ENCODE measurements at regions not wholly inside any gene's neighbourhood (a gene's known extent, or its start where the extent isn't known, plus 50 kb on each side); places are given as distances from the start of the nearest gene placed in this dataset.

- CTCF ChIA-PET = interaction anchor here (0.5 to 6.3 kb wide), 33 partner anchors 10 to 1607 kb away, joined by 3 to 80 read pairs (median 3); no protein-coding TSS in a partner anchor
- Histone ChIP-seq H3K4me3 (ENCODE audit: low read depth, low read length) (no peak overlapping the region), H3K4me1 (ENCODE audit: control insufficient read depth, insufficient read depth, low read length) (no peaks in the 10 kb centered on the region), H3K9me3 (ENCODE audit: control insufficient read depth, insufficient read depth, low read depth, low read length) (no peaks in the 10 kb centered on the region), H3K36me3 (ENCODE audit: control insufficient read depth in 2 of 2, insufficient read depth in 1 of 2, low read length in 2 of 2) (no peaks in the 10 kb centered on the region), H3K27ac (ENCODE audit: extremely low read depth, low read depth, low read length) (no peak overlapping the region)
- TF ChIP-seq ZNF354C (tag by site-specific recombination; IDR thresholded peaks at IDR 0.05; ENCODE audit: borderline replicate concordance, low read depth) = no peak
- TF ChIP-seq ZNF530 (tag by site-specific recombination; IDR thresholded peaks at IDR 0.05; ENCODE audit: low read depth) = no peak
- no peak for TF ChIP-seq ZNF707 (tag by site-specific recombination; IDR thresholded peaks at IDR 0.05)
- TF ChIP-seq ZNF654 (tag by site-specific recombination; IDR thresholded peaks at IDR 0.05; ENCODE audit: low read depth) = peak; percentile 81
- no peak for TF ChIP-seq MEIS1 (CRISPR knock-in tag; IDR thresholded peaks at IDR 0.05; ENCODE audit: borderline replicate concordance)
- no peak for TF ChIP-seq ZNF626 (tag by site-specific recombination; IDR thresholded peaks at IDR 0.05)
- no peak for TF ChIP-seq ZNF133 (tag by site-specific recombination; IDR thresholded peaks at IDR 0.05)
- POLR2A ChIA-PET = no interaction called here
Observed at GRCh38 chr14:76647697-76648298, 113.5 kb upstream of the VASH1 start.

DNA sequence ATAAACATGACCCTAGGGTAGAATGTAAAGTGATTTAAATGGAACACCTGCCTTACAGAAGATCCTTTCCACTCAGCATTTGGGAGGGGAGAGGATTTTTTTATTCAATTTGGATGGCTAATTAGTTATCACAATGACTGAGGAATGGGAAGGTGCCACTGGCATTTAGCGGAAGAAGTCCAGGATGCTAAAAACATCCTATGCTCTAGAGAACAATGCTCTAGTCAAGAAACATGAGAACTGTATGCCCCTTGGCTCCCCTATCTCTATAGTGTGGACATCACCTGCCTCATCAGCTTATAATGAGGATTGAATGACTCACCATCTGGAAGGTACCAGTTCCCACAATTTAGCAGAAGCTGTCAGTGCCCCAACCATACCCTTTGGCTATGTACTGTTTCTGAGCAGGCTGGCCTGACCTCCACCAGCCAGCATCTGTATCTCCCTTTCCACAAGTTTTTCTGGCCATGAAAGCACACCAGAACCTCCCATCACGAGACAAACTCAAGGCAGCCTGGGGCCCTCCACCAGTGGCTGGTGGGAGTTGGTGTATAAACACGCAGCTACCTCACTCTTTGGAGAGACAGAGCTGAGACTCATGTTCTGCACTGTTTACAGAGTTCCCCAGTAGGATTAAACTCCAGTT, 109.7 kb upstream of the VASH1 start:
- no peaks in the 10 kb centered on the region for H3K9me3 ChIP-seq (ENCODE audit: control insufficient read depth, insufficient read depth, low read depth, low read length)
- H3K4me3 ChIP-seq (ENCODE audit: low read depth, low read length) = no peak overlapping the region
- no peaks in the 10 kb centered on the region for H3K36me3 ChIP-seq (ENCODE audit: control insufficient read depth in 2 of 2, insufficient read depth in 1 of 2, low read length in 2 of 2)
- ChIA-PET CTCF (interaction anchor here (0.5 to 2.1 kb wide), 4 partner anchors 195 to 601 kb away, joined by 3 to 11 read pairs (median 4); no protein-coding TSS in a partner anchor), POLR2A (no interaction called here)
- H3K4me1 ChIP-seq (ENCODE audit: control insufficient read depth, insufficient read depth, low read length) = no peaks in the 10 kb centered on the region
- H3K27ac ChIP-seq (ENCODE audit: extremely low read depth, low read depth, low read length) = no peak overlapping the region
- peak; percentile 91 for TF ChIP-seq PRDM10 (tag by site-specific recombination; IDR thresholded peaks at IDR 0.05)
- TF ChIP-seq ZNF785 (tag by site-specific recombination; IDR thresholded peaks at IDR 0.05) = no peak

- Histone ChIP-seq H3K27ac (ENCODE audit: extremely low read depth, low read depth, low read length) (no peak overlapping the region), H3K4me1 (ENCODE audit: control insufficient read depth, insufficient read depth, low read length) (no peaks in the 10 kb centered on the region), H3K9me3 (ENCODE audit: control insufficient read depth, insufficient read depth, low read depth, low read length) (no peaks in the 10 kb centered on the region), H3K36me3 (ENCODE audit: control insufficient read depth in 2 of 2, insufficient read depth in 1 of 2, low read length in 2 of 2) (no peaks in the 10 kb centered on the region), H3K4me3 (ENCODE audit: low read depth, low read length) (no peak overlapping the region)
- ChIA-PET CTCF (interaction anchor here (0.6 to 1.2 kb wide), 6 partner anchors 9 to 441 kb away, joined by 3 to 5 read pairs (median 3); no protein-coding TSS in a partner anchor), POLR2A (no interaction called here)
- no peak for TF ChIP-seq ZNF302 (tag by site-specific recombination; IDR thresholded peaks at IDR 0.05; ENCODE audit: low read depth)
- TF ChIP-seq, protein P1, sequence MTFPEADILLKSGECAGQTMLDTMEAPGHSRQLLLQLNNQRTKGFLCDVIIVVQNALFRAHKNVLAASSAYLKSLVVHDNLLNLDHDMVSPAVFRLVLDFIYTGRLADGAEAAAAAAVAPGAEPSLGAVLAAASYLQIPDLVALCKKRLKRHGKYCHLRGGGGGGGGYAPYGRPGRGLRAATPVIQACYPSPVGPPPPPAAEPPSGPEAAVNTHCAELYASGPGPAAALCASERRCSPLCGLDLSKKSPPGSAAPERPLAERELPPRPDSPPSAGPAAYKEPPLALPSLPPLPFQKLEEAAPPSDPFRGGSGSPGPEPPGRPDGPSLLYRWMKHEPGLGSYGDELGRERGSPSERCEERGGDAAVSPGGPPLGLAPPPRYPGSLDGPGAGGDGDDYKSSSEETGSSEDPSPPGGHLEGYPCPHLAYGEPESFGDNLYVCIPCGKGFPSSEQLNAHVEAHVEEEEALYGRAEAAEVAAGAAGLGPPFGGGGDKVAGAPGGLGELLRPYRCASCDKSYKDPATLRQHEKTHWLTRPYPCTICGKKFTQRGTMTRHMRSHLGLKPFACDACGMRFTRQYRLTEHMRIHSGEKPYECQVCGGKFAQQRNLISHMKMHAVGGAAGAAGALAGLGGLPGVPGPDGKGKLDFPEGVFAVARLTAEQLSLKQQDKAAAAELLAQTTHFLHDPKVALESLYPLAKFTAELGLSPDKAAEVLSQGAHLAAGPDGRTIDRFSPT (tag by site-specific recombination; IDR thresholded peaks at IDR 0.05) = no peak
- no peak for TF ChIP-seq KLF10 (tag by site-specific recombination; IDR thresholded peaks at IDR 0.05)
- no peak for TF ChIP-seq ZNF501 (tag by site-specific recombination; IDR thresholded peaks at IDR 0.05)
- TF ChIP-seq ZNF341 (tag by site-specific recombination; IDR thresholded peaks at IDR 0.05; ENCODE audit: low read depth) = no peak
- no peak for TF ChIP-seq RBAK (tag by site-specific recombination; IDR thresholded peaks at IDR 0.05)
- no peak for TF ChIP-seq GLI4 (tag by site-specific recombination; IDR thresholded peaks at IDR 0.05)
- no peak for TF ChIP-seq ZBTB48 (tag by site-specific recombination; IDR thresholded peaks at IDR 0.05)
- no peak for TF ChIP-seq REST (tag by site-specific recombination; IDR thresholded peaks at IDR 0.05)
- no peak for TF ChIP-seq ZNF416 (tag by site-specific recombination; IDR thresholded peaks at IDR 0.05)
- no peak for TF ChIP-seq REPIN1 (tag by site-specific recombination; IDR thresholded peaks at IDR 0.05; ENCODE audit: low read depth)
- no peak for TF ChIP-seq GLIS2 (tag by site-specific recombination; IDR thresholded peaks at IDR 0.05)
Observed at GRCh38 chr14:76653875-76654572, 107.2 kb upstream of the VASH1 start.
